Epithelial cell of esophagus (primary cell): ENCODE measurements at regions not wholly inside any gene's neighbourhood (a gene's known extent, or its start where the extent isn't known, plus 50 kb on each side); places are given as distances from the start of the nearest gene placed in this dataset.

Experiments
- DNase-seq: peaks from one replicate; pipeline ENCODE4 v3.0.0; 2010; ENCODE audit warnings: low read depth
- H3K4me3 ChIP-seq: 2 replicates; pipeline ENCODE4 v1.5.1; 2011; ENCODE audit warnings: mild to moderate bottlenecking, low read length, control low read depth
- CTCF ChIP-seq: IDR thresholded peaks from 2 replicates; pipeline ENCODE4 v1.5.1; 2011; ENCODE audit warnings: low read depth, mild to moderate bottlenecking, low read length, control low read depth, inconsistent platforms; ENCODE audit not compliant: insufficient read depth; ENCODE audit errors: missing control alignments

GRCh38 chr9:4435197-4435596 lies 55.1 kb upstream of the SLC1A1 start:
- no peak for TF ChIP-seq CTCF
- peak; percentile 68 for DNase-seq
- no peak overlapping the region for H3K4me3 ChIP-seq

GRCh38 chr9:4433379-4433778 lies 56.9 kb upstream of the SLC1A1 start:
- no peak overlapping the region for H3K4me3 ChIP-seq
- DNase-seq: no peak
- TF ChIP-seq CTCF: no peak

- DNase-seq: no peak
- no peak for TF ChIP-seq CTCF
- no peak overlapping the region for H3K4me3 ChIP-seq
These were observed 59.6 kb upstream of the SLC1A1 start for GRCh38 chr9:4430432-4431261.

DNA sequence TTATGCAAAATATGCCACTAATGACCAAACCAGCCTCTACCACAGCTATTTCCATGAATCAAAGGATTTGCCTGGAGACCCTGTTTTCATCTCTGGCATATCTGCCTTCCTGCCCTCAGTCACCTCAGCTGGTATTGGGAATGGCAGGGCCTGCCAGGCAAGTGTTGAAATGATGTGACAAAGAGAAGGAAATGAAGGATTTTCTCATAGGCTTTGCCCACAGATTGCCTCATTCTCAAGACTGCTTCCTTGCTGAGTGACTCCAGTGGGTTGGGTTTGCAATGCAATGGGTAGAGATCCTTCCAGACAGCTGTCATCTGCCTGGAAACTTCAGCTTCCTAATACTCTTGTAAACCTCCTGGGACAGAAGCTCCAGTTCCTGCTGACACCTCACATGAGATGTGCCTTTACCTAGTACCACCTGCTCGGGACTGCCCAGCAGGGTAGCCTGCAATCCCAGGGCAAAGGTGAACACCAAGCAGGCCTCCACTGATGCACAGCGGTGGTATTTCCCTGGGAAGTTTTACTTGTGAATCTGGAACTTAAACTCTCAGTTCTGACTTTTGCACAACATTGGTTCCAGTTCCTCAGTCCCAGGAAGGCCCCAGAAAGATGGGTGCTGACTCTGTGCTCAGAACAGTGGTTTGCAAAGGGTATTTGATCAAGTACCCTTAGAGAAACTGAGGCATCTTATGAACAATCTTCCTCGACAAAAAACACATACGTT lies 64.8 kb upstream of the SLC1A1 start:
- no peak overlapping the region for H3K4me3 ChIP-seq
- no peak for TF ChIP-seq CTCF
- peak; percentile 80 for DNase-seq

DNA sequence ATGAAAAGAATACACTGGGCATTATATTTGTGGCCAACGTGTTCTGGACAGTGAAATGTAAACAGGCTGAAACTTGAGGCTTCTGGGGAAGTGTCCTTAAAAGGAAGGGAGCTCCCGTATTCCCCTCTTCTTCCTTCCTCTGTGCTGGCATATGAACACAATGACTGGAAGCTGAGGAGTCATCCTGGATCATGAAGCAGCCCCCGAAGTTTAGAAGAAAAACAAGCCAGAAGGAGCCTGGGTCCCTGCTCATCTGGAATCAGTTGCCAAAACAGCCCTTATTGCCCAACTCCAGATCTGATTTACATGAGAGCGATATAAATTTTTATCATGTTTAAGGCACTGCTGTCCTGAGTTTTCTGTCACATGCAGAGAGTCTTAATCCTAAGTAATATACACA lies 65.4 kb upstream of the SLC1A1 start:
- H3K4me3 ChIP-seq: no peak overlapping the region
- DNase-seq: no peak
- no peak for TF ChIP-seq CTCF

GRCh38 chr9:4424038-4424437 lies 66.2 kb upstream of the SLC1A1 start:
- H3K4me3 ChIP-seq: no peak overlapping the region
- no peak for TF ChIP-seq CTCF
- no peak for DNase-seq
